HG03025 (cell line): ENCODE measurements at regions not wholly inside any gene's neighbourhood (a gene's known extent, or its start where the extent isn't known, plus 50 kb on each side); places are given as distances from the start of the nearest gene placed in this dataset.

ENCODE experiments used
- ATAC-seq: cut with Tn5 transposase; IDR thresholded peaks from one replicate; pipeline ENCODE4 v1.9.1; 2021; ENCODE audit warnings: mild to moderate bottlenecking, moderate library complexity; ENCODE audit not compliant: unreplicated experiment, low FRiP score

DNA sequence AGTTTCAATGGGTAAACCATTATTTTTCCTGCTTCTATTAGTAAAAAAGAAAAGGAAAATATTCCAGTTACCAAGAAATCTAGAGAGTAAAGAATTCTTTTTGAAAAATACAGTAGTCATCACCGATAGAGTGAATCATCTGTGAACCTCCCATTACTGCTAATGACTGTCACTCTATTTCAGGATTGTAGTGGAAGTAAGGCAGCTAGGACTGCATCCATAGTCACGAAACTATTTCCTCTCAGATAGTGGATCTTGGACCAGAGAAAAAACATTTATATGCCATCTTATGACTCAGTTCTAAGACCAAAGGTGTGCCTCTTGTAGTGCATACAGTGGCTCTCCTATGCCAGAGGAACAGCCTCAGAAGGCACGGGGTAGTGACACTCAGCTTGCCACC is 173.9 kb upstream of the PLEKHA5 start:
- ATAC-seq, result no peak

- no peak for ATAC-seq
These were observed 164.3 kb upstream of the PLEKHA5 start for GRCh38 chr12:18965203-18965602.

DNA sequence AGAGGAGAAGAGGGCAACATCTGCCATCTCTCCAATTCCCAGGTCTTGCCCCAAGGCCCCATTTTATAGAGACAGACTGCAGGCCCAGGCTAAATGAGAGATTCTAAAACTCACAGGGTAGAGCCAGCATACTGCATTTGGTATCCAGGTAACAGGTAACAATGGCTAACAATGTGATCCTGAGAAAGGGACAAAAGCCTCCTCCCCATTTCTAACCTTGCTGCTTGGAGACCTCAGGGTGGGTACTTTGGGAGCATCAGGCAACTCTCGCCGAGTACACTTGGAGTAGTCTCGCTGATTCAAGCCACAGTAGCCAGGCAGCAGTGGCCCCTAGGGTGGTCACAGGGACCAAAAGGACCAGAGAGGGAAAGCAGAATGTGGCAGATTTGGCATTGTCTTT is 162.6 kb upstream of the PLEKHA5 start:
- ATAC-seq, result no peak

- ATAC-seq, result no peak
These were observed 161.7 kb upstream of the PLEKHA5 start for GRCh38 chr12:18967814-18968213.

GRCh38 chr12:18969512-18969911 is 160.0 kb upstream of the PLEKHA5 start:
- no peak for ATAC-seq

DNA sequence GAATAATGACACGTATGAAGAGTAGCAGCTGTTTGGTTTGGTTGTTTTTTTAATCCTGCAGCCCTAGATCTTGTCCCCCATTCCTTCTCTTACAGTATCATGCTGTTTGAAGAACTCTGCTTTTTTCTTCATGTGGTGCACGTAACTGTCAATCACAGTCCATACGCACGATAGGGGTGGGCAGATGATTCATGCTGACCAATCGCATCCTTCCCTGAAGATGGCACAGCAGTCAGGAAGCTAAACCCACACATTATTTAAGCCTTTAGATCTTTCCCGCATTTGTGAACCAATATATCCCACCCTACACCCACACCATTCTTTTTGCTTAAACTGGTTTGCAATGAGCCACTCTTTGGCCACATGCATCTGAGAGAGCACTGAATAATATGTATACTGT is 158.9 kb upstream of the PLEKHA5 start:
- no peak for ATAC-seq

DNA sequence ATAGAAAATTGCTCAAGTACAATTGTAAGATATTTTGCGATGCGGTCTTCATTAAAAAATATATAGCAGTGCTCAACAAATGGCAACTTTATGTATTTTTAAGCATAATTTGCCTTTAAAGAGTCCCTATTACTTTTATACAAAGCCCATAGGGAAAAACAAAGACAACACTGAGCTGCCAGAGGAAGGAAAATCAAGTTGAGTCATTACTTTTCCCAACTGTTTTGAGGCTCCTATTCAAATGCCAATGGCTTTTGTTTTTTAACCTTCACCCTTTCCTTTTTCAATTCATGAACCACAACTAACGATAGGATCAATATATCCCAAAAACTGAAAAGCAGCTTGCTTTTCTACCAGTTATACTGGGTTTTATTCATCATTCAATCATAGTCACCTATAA is 157.6 kb upstream of the PLEKHA5 start:
- no peak for ATAC-seq

DNA sequence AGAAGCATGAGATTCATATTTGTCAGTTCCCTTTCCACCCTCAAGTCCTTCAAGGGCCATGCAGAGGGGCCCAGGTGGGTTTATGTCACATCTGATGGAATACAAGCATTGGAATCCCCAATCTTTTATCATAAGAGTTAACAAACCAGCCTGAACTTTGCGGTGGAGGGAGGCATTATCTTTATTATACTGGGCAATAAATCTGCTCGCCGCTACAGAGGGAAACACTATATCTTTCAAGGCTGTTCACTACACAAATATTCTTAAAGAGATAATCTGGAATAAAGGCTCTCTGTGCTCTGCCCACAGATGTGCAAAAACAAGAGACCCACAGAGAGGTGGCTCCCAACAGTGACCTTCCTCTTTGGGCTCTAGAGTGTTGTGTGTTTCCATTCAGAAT is 153.6 kb upstream of the PLEKHA5 start:
- ATAC-seq, result no peak

DNA sequence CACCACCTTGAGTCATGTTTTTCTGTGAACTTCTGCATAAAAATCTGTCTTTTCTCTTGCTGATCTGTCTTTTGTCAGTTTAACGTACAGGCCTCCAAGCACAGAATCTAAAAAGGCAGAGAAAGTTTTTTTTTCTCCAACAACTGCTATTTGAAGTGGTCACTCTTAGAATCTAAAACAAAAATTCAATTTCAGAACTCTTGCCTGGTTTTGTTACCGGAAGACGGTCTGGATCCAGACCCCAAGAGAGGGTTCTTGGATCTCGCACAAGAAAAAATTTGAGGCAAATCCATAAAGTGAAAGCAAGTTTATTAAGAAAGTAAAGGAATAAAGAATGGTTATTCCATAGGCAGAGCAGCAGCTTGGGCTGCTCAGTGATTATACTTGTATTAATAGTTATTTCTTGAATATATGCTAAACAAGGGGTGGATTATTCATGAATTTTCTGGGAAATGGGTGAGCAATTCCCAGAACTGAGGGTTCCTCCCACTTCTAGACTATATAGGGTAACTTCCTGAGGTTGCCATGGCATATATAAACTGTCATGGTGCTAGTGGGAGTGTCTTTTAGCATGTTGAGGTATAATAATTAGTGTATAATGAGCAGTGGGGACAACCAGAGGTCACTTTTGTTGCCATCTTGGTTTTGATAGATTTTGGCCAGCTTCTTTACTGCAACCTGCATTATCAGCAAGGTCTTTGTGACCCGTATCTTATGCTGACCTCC is 150.0 kb upstream of the PLEKHA5 start:
- no peak for ATAC-seq

GRCh38 chr12:18981732-18982131 is 147.8 kb upstream of the PLEKHA5 start:
- ATAC-seq, result no peak

DNA sequence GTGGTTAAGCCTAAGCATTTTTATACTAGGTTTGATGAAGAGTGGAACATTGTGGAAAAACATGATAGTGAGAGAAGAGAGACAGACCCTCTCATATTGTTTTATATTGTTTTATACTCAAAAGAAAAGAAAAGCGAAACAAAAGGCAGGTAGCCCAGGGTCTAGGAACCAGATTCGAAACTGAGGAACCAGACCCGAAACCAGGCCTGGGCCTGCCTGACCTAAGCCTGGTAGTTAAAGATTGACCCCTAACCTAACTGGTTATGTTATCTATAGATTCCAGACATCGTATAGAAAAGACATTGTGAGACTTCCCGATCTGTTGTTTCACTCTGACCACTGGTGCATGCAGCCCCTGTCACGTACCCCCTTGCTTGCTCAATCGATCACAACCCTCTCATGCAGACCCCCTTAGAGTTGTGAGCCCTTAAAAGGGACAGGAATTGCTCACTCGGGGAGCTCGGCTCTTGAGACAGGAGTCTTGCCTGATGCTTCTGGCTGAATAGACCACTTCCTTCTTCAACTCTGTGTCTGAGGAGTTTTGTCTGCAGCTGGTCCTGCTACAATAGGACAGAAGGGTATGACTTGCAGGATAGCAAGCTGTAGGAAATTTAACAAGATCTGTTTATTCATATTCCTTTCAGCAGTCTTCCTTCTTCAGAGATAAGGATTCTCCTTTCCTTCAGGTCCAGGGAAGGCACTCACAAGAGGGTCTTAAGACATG is 147.1 kb upstream of the PLEKHA5 start:
- ATAC-seq, result peak; percentile 49

DNA sequence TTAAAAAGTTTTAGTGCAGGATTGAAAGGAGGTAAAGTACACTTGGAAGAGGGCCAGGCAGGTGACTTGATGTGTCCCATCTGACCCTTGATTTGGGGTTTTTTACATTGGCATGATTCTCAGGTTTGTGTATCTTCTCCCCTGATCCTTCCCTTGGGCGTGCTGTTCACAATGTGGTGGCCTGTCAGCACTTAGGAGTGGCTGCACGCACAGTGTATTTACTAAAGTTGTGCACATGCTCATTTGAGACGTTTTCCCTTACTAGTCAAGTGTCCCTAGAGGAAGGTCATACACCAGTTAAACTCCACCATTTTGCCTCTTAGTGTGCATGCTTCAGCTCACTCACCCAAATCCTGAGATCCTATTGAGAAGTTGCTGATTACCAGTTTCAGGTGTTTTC is 145.7 kb upstream of the PLEKHA5 start:
- ATAC-seq, result no peak

DNA sequence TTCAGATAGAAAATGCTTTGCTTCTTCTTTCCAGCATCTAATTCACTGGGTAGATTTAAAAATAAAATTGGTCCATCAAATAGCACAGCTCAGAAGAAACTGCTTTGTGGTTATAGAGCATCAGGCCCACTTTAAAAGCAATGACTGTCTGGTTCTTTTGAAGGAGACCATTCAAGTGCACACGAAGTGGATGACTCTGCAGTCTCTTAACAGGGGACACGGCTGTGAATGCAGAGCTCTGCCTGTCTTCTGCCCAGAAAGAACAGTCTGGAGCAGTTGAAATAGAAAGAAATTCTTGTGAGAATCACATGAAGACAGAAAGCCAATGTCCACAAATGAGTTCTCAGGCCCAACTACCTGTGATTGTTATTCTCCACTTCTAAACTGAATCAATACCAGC is 138.7 kb upstream of the PLEKHA5 start:
- no peak for ATAC-seq

- no peak for ATAC-seq
These were observed 137.2 kb upstream of the PLEKHA5 start for GRCh38 chr12:18992336-18992735.

DNA sequence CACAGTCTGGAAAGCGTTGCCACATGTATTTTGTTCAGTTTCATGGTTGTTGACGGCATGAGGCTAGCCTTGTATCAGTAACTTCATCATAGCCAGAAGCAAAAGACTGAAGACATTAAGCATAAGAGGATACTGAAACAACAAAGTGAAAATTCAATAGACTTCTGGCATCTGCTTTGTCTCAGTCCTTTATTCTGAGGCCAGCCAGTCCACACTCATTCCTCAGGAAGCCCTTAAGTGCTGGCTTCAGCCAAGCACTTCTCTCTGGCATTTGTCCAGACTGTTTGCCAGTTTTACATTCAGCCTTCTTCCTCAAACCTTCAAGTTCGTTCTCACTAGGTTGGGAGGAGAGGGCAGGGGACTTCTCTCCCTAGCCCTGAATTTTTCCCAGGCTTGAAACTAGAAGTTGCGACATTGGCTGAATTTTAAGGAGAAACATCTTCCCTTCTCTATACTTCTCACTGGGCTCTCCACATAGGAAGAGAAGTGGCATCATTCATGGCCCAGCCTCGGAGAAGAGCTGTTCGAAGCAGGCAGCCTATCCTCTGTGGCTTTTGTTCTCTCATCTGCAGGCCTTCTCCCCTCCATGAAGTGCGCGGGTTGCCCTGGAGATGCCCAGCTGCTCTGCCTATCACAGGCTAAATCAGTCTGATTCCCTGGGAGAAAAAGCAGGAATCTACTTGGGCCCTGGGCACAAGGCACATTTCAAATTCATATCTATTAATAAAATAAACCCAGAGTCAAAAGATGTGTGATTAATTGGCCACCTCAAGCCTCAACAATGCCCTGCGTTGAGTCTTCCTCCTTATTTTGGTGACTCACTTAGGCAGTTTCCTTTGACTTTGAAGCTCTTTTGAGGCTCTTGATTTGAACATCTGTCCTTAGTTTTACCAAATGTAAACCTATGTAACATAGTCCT is 130.9 kb upstream of the PLEKHA5 start:
- ATAC-seq, result no peak

DNA sequence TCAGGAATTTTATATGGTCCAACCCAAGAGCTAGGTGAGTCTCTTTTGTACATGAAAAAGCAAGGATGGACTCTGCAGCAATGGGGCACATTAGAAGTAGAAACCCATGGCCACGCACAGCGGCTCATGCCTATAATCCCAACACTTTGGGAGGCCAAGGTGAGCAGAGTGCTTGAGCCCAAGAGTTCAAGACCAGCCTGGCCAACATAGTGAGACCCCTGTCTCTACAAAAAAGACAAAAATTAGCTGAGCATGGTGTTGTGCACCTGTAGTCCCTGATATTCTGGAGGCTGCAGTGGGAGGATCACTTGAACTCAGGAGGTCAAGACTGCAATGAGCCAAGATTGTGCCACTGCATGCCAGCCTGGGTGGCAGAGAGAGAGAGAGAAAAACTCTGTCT is 128.7 kb upstream of the PLEKHA5 start:
- no peak for ATAC-seq

- ATAC-seq, result no peak
These were observed 127.3 kb upstream of the PLEKHA5 start for GRCh38 chr12:19002216-19002615.

- no peak for ATAC-seq
These were observed 126.4 kb upstream of the PLEKHA5 start for GRCh38 chr12:19003141-19003540.

- ATAC-seq, result no peak
These were observed 125.4 kb upstream of the PLEKHA5 start for GRCh38 chr12:19003987-19004619.

- ATAC-seq, result no peak
These were observed 124.2 kb upstream of the PLEKHA5 start for GRCh38 chr12:19005257-19005801.
